HepG2 (cell line): ENCODE measurements at regions not wholly inside any gene's neighbourhood (a gene's known extent, or its start where the extent isn't known, plus 50 kb on each side); places are given as distances from the start of the nearest gene placed in this dataset.
A peak's percentile ranks its signal among the peaks of the same experiment; 100 is the strongest.

Experiments used
- ATF3 ChIP-seq: sonication (generic); formaldehyde crosslinking; IDR thresholded peaks from 2 replicates; pipeline ENCODE4 v1.4.0; 2020; ENCODE audit warnings: missing genetic modification reagents
- BCL6 ChIP-seq: IDR thresholded peaks from 2 replicates; pipeline ENCODE4 v1.6.1; 2016; ENCODE audit warnings: missing genetic modification reagents, missing compliant biosample characterization
- CHCHD3 ChIP-seq: sonication (generic); formaldehyde crosslinking; IDR thresholded peaks from 2 replicates; pipeline ENCODE4 v1.8.0; 2022; ENCODE audit warnings: mild to moderate bottlenecking, missing genetic modification reagents, moderate library complexity
- CREM ChIP-seq, 2 experiments: sonication (generic) in 1 of 2; formaldehyde crosslinking in 1 of 2; IDR thresholded peaks; 2 replicates each; pipeline versions ENCODE4 v1.4.0 to v1.6.1; 2016 to 2020; ENCODE audit warnings: antibody characterized with exemption in 1 of 2, mild to moderate bottlenecking in 1 of 2, missing genetic modification reagents in 1 of 2
- FOXO1 ChIP-seq: sonication (generic); formaldehyde crosslinking; IDR thresholded peaks from 2 replicates; pipeline ENCODE4 v1.4.0; 2020; ENCODE audit warnings: missing genetic modification reagents
- HNF4A ChIP-seq: sonication (generic); formaldehyde crosslinking; IDR thresholded peaks from 2 replicates; pipeline ENCODE4 v1.4.0; 2020; ENCODE audit warnings: missing genetic modification reagents
- JUND ChIP-seq: sonication (generic); formaldehyde crosslinking; IDR thresholded peaks from 2 replicates; pipeline ENCODE4 v1.8.0; 2022; ENCODE audit warnings: mild to moderate bottlenecking, missing genetic modification reagents
- KAT2B ChIP-seq: fragments of 150-350 bp; IDR thresholded peaks from 2 replicates; pipeline ENCODE4 v1.6.1; 2014; ENCODE audit warnings: low read depth, low read length, borderline replicate concordance
- KDM5A ChIP-seq: fragments of 200-600 bp; sonication (generic); IDR thresholded peaks from 2 replicates; pipeline ENCODE4 v1.7.0; 2018; ENCODE audit warnings: antibody characterized with exemption, mild to moderate bottlenecking, low read length, borderline replicate concordance
- KLF13 ChIP-seq: sonication (generic); formaldehyde crosslinking; IDR thresholded peaks from 2 replicates; pipeline ENCODE4 v1.4.0; 2020; ENCODE audit warnings: mild to moderate bottlenecking, missing genetic modification reagents
- MYC ChIP-seq: sonication (generic); formaldehyde crosslinking; IDR thresholded peaks from 2 replicates; pipeline ENCODE4 v1.9.0; 2021; ENCODE audit warnings: missing genetic modification reagents, borderline replicate concordance
- NR2C2 ChIP-seq: sonication (generic); formaldehyde crosslinking; IDR thresholded peaks from 2 replicates; pipeline ENCODE4 v1.4.0; 2020; ENCODE audit warnings: missing genetic modification reagents, mild to moderate bottlenecking, moderate library complexity, borderline replicate concordance
- NRL ChIP-seq: sonication (generic); formaldehyde crosslinking; IDR thresholded peaks from 2 replicates; pipeline ENCODE4 v1.5.0; 2020; ENCODE audit warnings: missing genetic modification reagents, mild to moderate bottlenecking, moderate library complexity, borderline replicate concordance
- PAF1 ChIP-seq: IDR thresholded peaks from 2 replicates; pipeline ENCODE4 v1.6.1; 2016; ENCODE audit warnings: missing genetic modification reagents, missing compliant biosample characterization
- PCBP1 ChIP-seq: fragments of 200-400 bp; formaldehyde crosslinking; IDR thresholded peaks from 2 replicates; pipeline ENCODE4 v1.6.1; 2017; ENCODE audit warnings: mild to moderate bottlenecking, low read depth, low read length, borderline replicate concordance
- PRPF4 ChIP-seq: fragments of 200-400 bp; formaldehyde crosslinking; IDR thresholded peaks from 2 replicates; pipeline ENCODE4 v1.6.1; 2016; ENCODE audit warnings: low read length, low read depth; ENCODE audit not compliant: poor library complexity, severe bottlenecking
- SALL1 ChIP-seq: sonication (generic); formaldehyde crosslinking; IDR thresholded peaks from 2 replicates; pipeline ENCODE4 v1.8.0; 2022; ENCODE audit warnings: mild to moderate bottlenecking, missing genetic modification reagents
- SATB2 ChIP-seq: sonication (generic); formaldehyde crosslinking; IDR thresholded peaks from 2 replicates; pipeline ENCODE4 v1.5.0; 2020; ENCODE audit warnings: missing genetic modification reagents
- SMYD3 ChIP-seq: sonication (generic); formaldehyde crosslinking; IDR thresholded peaks from 2 replicates; pipeline ENCODE4 v1.8.1; 2023; ENCODE audit warnings: mild to moderate bottlenecking, missing genetic modification reagents
- SP5 ChIP-seq: IDR thresholded peaks from 2 replicates; pipeline ENCODE4 v1.6.1; 2016; ENCODE audit warnings: low read depth, borderline replicate concordance
- TFAP4 ChIP-seq: sonication (generic); IDR thresholded peaks from 2 replicates; pipeline ENCODE4 v1.6.1; 2016; ENCODE audit warnings: low read depth, borderline replicate concordance
- ZKSCAN5 ChIP-seq: sonication (generic); formaldehyde crosslinking; IDR thresholded peaks from 2 replicates; pipeline ENCODE4 v1.5.1; 2020; ENCODE audit warnings: mild to moderate bottlenecking, missing genetic modification reagents
- ZNF256 ChIP-seq: sonication (generic); formaldehyde crosslinking; conservative IDR thresholded peaks from 2 replicates; pipeline ENCODE4 v1.4.0; 2020; ENCODE audit warnings: missing genetic modification reagents
- ZNF280D ChIP-seq: sonication (generic); formaldehyde crosslinking; IDR thresholded peaks from 2 replicates; pipeline ENCODE4 v1.5.1; 2020; ENCODE audit warnings: mild to moderate bottlenecking, missing genetic modification reagents
- ZNF282 ChIP-seq: fragments of 450-650 bp; IDR thresholded peaks from 2 replicates; pipeline ENCODE4 v1.6.1; 2018; ENCODE audit not compliant: partially characterized antibody
- ZNF441 ChIP-seq: sonication (generic); formaldehyde crosslinking; IDR thresholded peaks from 2 replicates; pipeline ENCODE4 v1.7.0; 2021; ENCODE audit warnings: missing genetic modification reagents, borderline replicate concordance
- ZNF629 ChIP-seq: sonication (generic); formaldehyde crosslinking; conservative IDR thresholded peaks from 2 replicates; pipeline ENCODE4 v1.5.0; 2020; ENCODE audit warnings: missing genetic modification reagents
- ZNF674 ChIP-seq: sonication (generic); formaldehyde crosslinking; IDR thresholded peaks from 2 replicates; pipeline ENCODE4 v1.5.0; 2020; ENCODE audit warnings: low read depth, mild to moderate bottlenecking, missing genetic modification reagents
- ZNF709 ChIP-seq: sonication (generic); formaldehyde crosslinking; IDR thresholded peaks from 2 replicates; pipeline ENCODE4 v1.5.0; 2020; ENCODE audit warnings: mild to moderate bottlenecking, missing genetic modification reagents

GRCh38 chr15:53037904-53038654 is 247.9 kb upstream of the ONECUT1 start (continued):
- TF ChIP-seq TFAP4 (no peak), KAT2B (peak; percentile 97), SATB2 (no peak), PAF1 (CRISPR knock-in tag) (no peak), CHCHD3 (CRISPR knock-in tag) (no peak), SALL1 (peak; percentile 4; the same call in 1 of the 2 replicates), FOXO1 (CRISPR knock-in tag) (no peak), ZNF282 (no peak), ZKSCAN5 (CRISPR knock-in tag) (no peak), JUND (CRISPR knock-in tag) (no peak), SMYD3 (CRISPR knock-in tag) (no peak), ZNF709 (no peak), BCL6 (CRISPR knock-in tag) (peak; percentile 19; the same call in 1 of the 2 replicates), NR2C2 (CRISPR knock-in tag) (0 out of 2 replicates have a peak, but pooled peaks have one; percentile 20), SP5 (no peak), NRL (CRISPR knock-in tag) (no peak), ZNF674 (no peak), PRPF4 (no peak), KDM5A (no peak), ZNF256 (CRISPR knock-in tag) (no peak), CREM (IDR thresholded peaks at IDR 0.05) (no peak), CREM (CRISPR knock-in tag; IDR thresholded peaks at IDR 0.05) (no peak), HNF4A (peak; percentile 26; the same call in 1 of the 2 replicates), MYC (CRISPR knock-in tag) (no peak), PCBP1 (no peak), ATF3 (CRISPR knock-in tag) (no peak), ZNF629 (peak; percentile 96), ZNF441 (CRISPR knock-in tag) (peak; percentile 97), ZNF280D (CRISPR knock-in tag) (0 out of 2 replicates have a peak, but pooled peaks have one; percentile 31), KLF13 (CRISPR knock-in tag) (no peak)
